ENCODE measurements at regions not wholly inside any gene's neighbourhood (a gene's known extent, or its start where the extent isn't known, plus 50 kb on each side); places are given as distances from the start of the nearest gene placed in this dataset.

DNA sequence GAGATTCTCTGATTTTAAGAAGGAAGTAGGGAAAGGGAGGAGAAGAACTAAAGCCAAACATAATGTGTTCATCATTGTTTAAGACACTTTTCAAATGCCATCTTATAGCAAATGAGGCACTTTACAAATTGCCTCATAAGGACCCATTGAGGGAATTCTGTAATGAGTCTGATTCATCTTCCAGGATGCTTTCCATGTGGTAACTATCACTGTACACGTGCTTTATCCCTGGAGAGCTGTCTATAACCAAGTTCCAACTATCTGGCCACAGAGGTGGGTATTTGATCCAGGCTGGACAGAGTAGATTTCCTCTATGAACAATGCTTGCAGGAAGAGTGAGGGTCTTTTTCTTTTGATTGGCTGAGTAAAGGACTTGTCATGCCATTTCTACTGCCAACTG is 183.5 kb upstream of the NFIB start:
- TF ChIP-seq, protein P1, sequence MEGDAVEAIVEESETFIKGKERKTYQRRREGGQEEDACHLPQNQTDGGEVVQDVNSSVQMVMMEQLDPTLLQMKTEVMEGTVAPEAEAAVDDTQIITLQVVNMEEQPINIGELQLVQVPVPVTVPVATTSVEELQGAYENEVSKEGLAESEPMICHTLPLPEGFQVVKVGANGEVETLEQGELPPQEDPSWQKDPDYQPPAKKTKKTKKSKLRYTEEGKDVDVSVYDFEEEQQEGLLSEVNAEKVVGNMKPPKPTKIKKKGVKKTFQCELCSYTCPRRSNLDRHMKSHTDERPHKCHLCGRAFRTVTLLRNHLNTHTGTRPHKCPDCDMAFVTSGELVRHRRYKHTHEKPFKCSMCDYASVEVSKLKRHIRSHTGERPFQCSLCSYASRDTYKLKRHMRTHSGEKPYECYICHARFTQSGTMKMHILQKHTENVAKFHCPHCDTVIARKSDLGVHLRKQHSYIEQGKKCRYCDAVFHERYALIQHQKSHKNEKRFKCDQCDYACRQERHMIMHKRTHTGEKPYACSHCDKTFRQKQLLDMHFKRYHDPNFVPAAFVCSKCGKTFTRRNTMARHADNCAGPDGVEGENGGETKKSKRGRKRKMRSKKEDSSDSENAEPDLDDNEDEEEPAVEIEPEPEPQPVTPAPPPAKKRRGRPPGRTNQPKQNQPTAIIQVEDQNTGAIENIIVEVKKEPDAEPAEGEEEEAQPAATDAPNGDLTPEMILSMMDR (conservative IDR thresholded peaks at IDR 0.05; ENCODE audit: low read depth, low read length) = no peak
- TF ChIP-seq EZH2 (IDR thresholded peaks at IDR 0.05; ENCODE audit: low read length, unreplicated experiment) = no peak

All from PC-3 (cell line).